HL-60 (cell line): ENCODE measurements at regions not wholly inside any gene's neighbourhood (a gene's known extent, or its start where the extent isn't known, plus 50 kb on each side); places are given as distances from the start of the nearest gene placed in this dataset.
"Not testable (repeated sequence)": the region's sequence is repeated elsewhere in the genome, so short reads cannot be mapped to it uniquely, and the experiment has no call there.

Experiments used
- DNase-seq, 2 experiments: peaks; one replicate each; pipeline ENCODE4 v3.0.0-alpha.2; 2010 to 2020; ENCODE audit warnings: low read depth in 1 of 2, low spot score in 1 of 2
- H3K27ac ChIP-seq: fragments of 250-450 bp; sonication (Bioruptor Pico); replicated peaks from 2 replicates; pipeline ENCODE4 v1.5.1; 2020; ENCODE audit warnings: mild to moderate bottlenecking, moderate library complexity
- H3K27me3 ChIP-seq: fragments of 250-450 bp; sonication (Bioruptor Pico); 2 replicates; pipeline ENCODE4 v1.5.1; 2021; ENCODE audit warnings: mild to moderate bottlenecking, moderate library complexity; ENCODE audit not compliant: insufficient read depth, poor library complexity, severe bottlenecking
- H3K4me3 ChIP-seq: replicated peaks from 2 replicates; pipeline ENCODE4 v1.5.1; 2011; ENCODE audit warnings: mild to moderate bottlenecking, control low read depth, low read length; ENCODE audit not compliant: insufficient read depth
- CTCF ChIP-seq: IDR thresholded peaks from one replicate; pipeline ENCODE4 v1.5.1; 2011; ENCODE audit warnings: low read length, control low read depth, inconsistent platforms; ENCODE audit not compliant: insufficient read depth
- GABPA ChIP-seq: IDR thresholded peaks from 2 replicates; pipeline ENCODE4 v1.6.1; 2012; ENCODE audit warnings: low read depth
- POLR2AphosphoS5 ChIP-seq: IDR thresholded peaks from 2 replicates; pipeline ENCODE4 v1.6.1; 2012; ENCODE audit warnings: low read depth
- REST ChIP-seq: IDR thresholded peaks from 2 replicates; pipeline ENCODE4 v1.6.1; 2012; ENCODE audit warnings: low read depth; ENCODE audit not compliant: insufficient replicate concordance
- SPI1 ChIP-seq: IDR thresholded peaks from 2 replicates; pipeline ENCODE4 v1.6.1; 2012; ENCODE audit warnings: low read depth, mild to moderate bottlenecking, borderline replicate concordance

GRCh38 chr22:34834059-34834458 is 231.9 kb upstream of the ISX start:
- Histone ChIP-seq H3K27me3 (no peaks in the 10 kb centered on the region), H3K4me3 (no peak overlapping the region), H3K27ac (no peak overlapping the region)
- no peak for DNase-seq
- TF ChIP-seq CTCF, result no peak
- no peak for TF ChIP-seq REST
- TF ChIP-seq SPI1, result no peak
- no peak for TF ChIP-seq GABPA
- no peak for TF ChIP-seq POLR2AphosphoS5

GRCh38 chr22:34834541-34834940 is 231.4 kb upstream of the ISX start:
- not testable (repeated sequence) for H3K27me3 ChIP-seq, H3K4me3 ChIP-seq, DNase-seq, H3K27ac ChIP-seq

GRCh38 chr22:34841331-34841771 is 224.6 kb upstream of the ISX start:
- Histone ChIP-seq H3K27ac (no peak overlapping the region), H3K27me3 (no peaks in the 10 kb centered on the region), H3K4me3 (no peak overlapping the region)
- TF ChIP-seq SPI1 (no peak), REST (no peak), GABPA (no peak), CTCF (no peak), POLR2AphosphoS5 (no peak)
- DNase-seq, result no peak

- Histone ChIP-seq H3K4me3 (no peak overlapping the region), H3K27me3 (no peaks in the 10 kb centered on the region), H3K27ac (no peak overlapping the region)
- TF ChIP-seq POLR2AphosphoS5 (no peak), REST (no peak), GABPA (no peak), SPI1 (no peak), CTCF (no peak)
- DNase-seq, result no peak
These were observed 224.0 kb upstream of the ISX start for GRCh38 chr22:34841911-34842310.
